ENCODE measurements at regions not wholly inside any gene's neighbourhood (a gene's known extent, or its start where the extent isn't known, plus 50 kb on each side); places are given as distances from the start of the nearest gene placed in this dataset.

GRCh38 chr7:25831831-25832411, 320.1 kb upstream of the NFE2L3 start:
- no peak for DNase-seq (ENCODE audit: low read depth)
- no peaks in the 10 kb centered on the region for H4K20me1 ChIP-seq (ENCODE audit: insufficient read depth, low read length)
- peaks cover 3% of the 10 kb centered on the region for H3K9me3 Mint-ChIP-seq (ENCODE audit: unreplicated experiment)
- H3K36me3 ChIP-seq (ENCODE audit: insufficient read depth, low read length): no peaks in the 10 kb centered on the region
- no peak overlapping the region for H3K4me2 ChIP-seq (ENCODE audit: low read length)
- no peaks in the 10 kb centered on the region for H3K36me3 Mint-ChIP-seq (ENCODE audit: low read depth, unreplicated experiment)
- H3K79me2 ChIP-seq (ENCODE audit: insufficient read depth, low read length): no peaks in the 10 kb centered on the region
- no peaks in the 10 kb centered on the region for H3K9me3 ChIP-seq (ENCODE audit: insufficient read depth, low read depth, low read length)
- H3K4me3 Mint-ChIP-seq (ENCODE audit: unreplicated experiment): no peak overlapping the region
- H3K27me3 ChIP-seq (ENCODE audit: insufficient read depth, low read length): no peaks in the 10 kb centered on the region
- no peak overlapping the region for H2AFZ ChIP-seq (ENCODE audit: low read depth, low read length)
- no peak overlapping the region for H3K27ac Mint-ChIP-seq (ENCODE audit: unreplicated experiment)
- no peak overlapping the region for H3K4me3 ChIP-seq (ENCODE audit: insufficient read depth, low read depth, low read length)
- peaks cover 43% of the 10 kb centered on the region for H3K4me1 Mint-ChIP-seq (ENCODE audit: low read depth, unreplicated experiment)
- TF ChIP-seq CTCF (IDR thresholded peaks at IDR 0.05; ENCODE audit: insufficient read depth, low read depth, low read length) (no peak), EZH2 (IDR thresholded peaks at IDR 0.05; ENCODE audit: insufficient read depth, low read length) (no peak)
- no peak for FAIRE-seq
- no peak overlapping the region for H3K9ac ChIP-seq (ENCODE audit: low read length)
- H3K27me3 Mint-ChIP-seq (ENCODE audit: low read depth, unreplicated experiment): no peaks in the 10 kb centered on the region
- H3K27ac ChIP-seq (ENCODE audit: low read depth, low read length): no peak overlapping the region
- H3K4me1 ChIP-seq (ENCODE audit: insufficient read depth, low read length): no peaks in the 10 kb centered on the region

GRCh38 chr7:25832456-25832855, 319.5 kb upstream of the NFE2L3 start:
- no peak overlapping the region for H3K27ac ChIP-seq (ENCODE audit: low read depth, low read length)
- Mint-ChIP-seq H3K27me3 (ENCODE audit: low read depth, unreplicated experiment) (no peaks in the 10 kb centered on the region), H3K4me3 (ENCODE audit: unreplicated experiment) (no peak overlapping the region), H3K4me1 (ENCODE audit: low read depth, unreplicated experiment) (peaks cover 43% of the 10 kb centered on the region), H3K36me3 (ENCODE audit: low read depth, unreplicated experiment) (no peaks in the 10 kb centered on the region), H3K9me3 (ENCODE audit: unreplicated experiment) (peaks cover 3% of the 10 kb centered on the region), H3K27ac (ENCODE audit: unreplicated experiment) (no peak overlapping the region)
- FAIRE-seq: no peak
- no peaks in the 10 kb centered on the region for H3K79me2 ChIP-seq (ENCODE audit: insufficient read depth, low read length)
- DNase-seq (ENCODE audit: low read depth): no peak
- H3K4me3 ChIP-seq (ENCODE audit: insufficient read depth, low read depth, low read length): no peak overlapping the region
- H2AFZ ChIP-seq (ENCODE audit: low read depth, low read length): no peak overlapping the region
- no peaks in the 10 kb centered on the region for H3K9me3 ChIP-seq (ENCODE audit: insufficient read depth, low read depth, low read length)
- H3K4me1 ChIP-seq (ENCODE audit: insufficient read depth, low read length): no peaks in the 10 kb centered on the region
- no peak overlapping the region for H3K9ac ChIP-seq (ENCODE audit: low read length)
- H3K4me2 ChIP-seq (ENCODE audit: low read length): peak overlapping the region; percentile 28
- TF ChIP-seq EZH2 (IDR thresholded peaks at IDR 0.05; ENCODE audit: insufficient read depth, low read length): no peak
- no peaks in the 10 kb centered on the region for H3K27me3 ChIP-seq (ENCODE audit: insufficient read depth, low read length)
- H4K20me1 ChIP-seq (ENCODE audit: insufficient read depth, low read length): no peaks in the 10 kb centered on the region
- H3K36me3 ChIP-seq (ENCODE audit: insufficient read depth, low read length): no peaks in the 10 kb centered on the region

GRCh38 chr7:25832929-25833328, 319.1 kb upstream of the NFE2L3 start:
- no peak for TF ChIP-seq EZH2 (IDR thresholded peaks at IDR 0.05; ENCODE audit: insufficient read depth, low read length)
- TF ChIP-seq CTCF (IDR thresholded peaks at IDR 0.05; ENCODE audit: insufficient read depth, low read depth, low read length): no peak
- Histone ChIP-seq H3K27me3 (ENCODE audit: insufficient read depth, low read length) (no peaks in the 10 kb centered on the region), H3K4me1 (ENCODE audit: insufficient read depth, low read length) (no peaks in the 10 kb centered on the region), H3K9me3 (ENCODE audit: insufficient read depth, low read depth, low read length) (no peaks in the 10 kb centered on the region), H2AFZ (ENCODE audit: low read depth, low read length) (no peak overlapping the region), H3K27ac (ENCODE audit: low read depth, low read length) (no peak overlapping the region), H4K20me1 (ENCODE audit: insufficient read depth, low read length) (no peaks in the 10 kb centered on the region), H3K4me3 (ENCODE audit: insufficient read depth, low read depth, low read length) (no peak overlapping the region), H3K9ac (ENCODE audit: low read length) (no peak overlapping the region), H3K79me2 (ENCODE audit: insufficient read depth, low read length) (no peaks in the 10 kb centered on the region), H3K36me3 (ENCODE audit: insufficient read depth, low read length) (no peaks in the 10 kb centered on the region), H3K4me2 (ENCODE audit: low read length) (no peak overlapping the region)
- Mint-ChIP-seq H3K36me3 (ENCODE audit: low read depth, unreplicated experiment) (no peaks in the 10 kb centered on the region), H3K4me1 (ENCODE audit: low read depth, unreplicated experiment) (peaks cover 43% of the 10 kb centered on the region), H3K9me3 (ENCODE audit: unreplicated experiment) (peaks cover 3% of the 10 kb centered on the region), H3K4me3 (ENCODE audit: unreplicated experiment) (no peak overlapping the region), H3K27me3 (ENCODE audit: low read depth, unreplicated experiment) (no peaks in the 10 kb centered on the region), H3K27ac (ENCODE audit: unreplicated experiment) (no peak overlapping the region)
- DNase-seq (ENCODE audit: low read depth) (no peak), FAIRE-seq (no peak)

All from astrocyte (in vitro differentiated cells and primary cell).